HCT116 (cell line): ENCODE measurements at regions not wholly inside any gene's neighbourhood (a gene's known extent, or its start where the extent isn't known, plus 50 kb on each side); places are given as distances from the start of the nearest gene placed in this dataset.

Experiments used
- ATAC-seq: fragments of 200-7000 bp; cut with Tn5 transposase; 2 replicates; pipeline ENCODE4 v1.9.1; 2020; ENCODE audit warnings: mild to moderate bottlenecking, moderate library complexity
- BruUV-seq: library from RNA; stranded (reverse); fragments of 400-500 nt; replicated peaks from 2 replicates; lab custom pipeline; 2021; lab: Mats Ljungman, UMichigan
- CTCF ChIA-PET: fragments of 300-600 bp; sonication (Branson Sonifier 250); formaldehyde crosslinking; loops from one replicate; lab custom pipeline; 2021; ENCODE audit warnings: antibody characterized with exemption; lab: Charles Lee
- POLR2A ChIA-PET: fragments of 300-600, 350-600 bp; sonication (Branson Sonifier 250); formaldehyde crosslinking; loops from one replicate; lab custom pipeline; 2021; ENCODE audit warnings: antibody characterized with exemption; lab: Charles Lee
- RAD21 ChIA-PET, 2 experiments: fragments of 300-600 bp; sonication (Branson Sonifier 250); formaldehyde crosslinking; loops; one replicate each; lab custom pipeline; 2023; ENCODE audit warnings: low total read pairs in 2 of 2; ENCODE audit not compliant: uncharacterized antibody in 2 of 2, unreplicated experiment in 2 of 2, low non-redundant PET in 1 of 2; lab: Charles Lee
- DNase-seq: peaks from one replicate; pipeline ENCODE4 v3.0.0-alpha.2; 2010; ENCODE audit warnings: low read depth, low spot score
- H2AFZ ChIP-seq: fragments of 200-600 bp; shearing (Covaris generic), sonication (generic); 2 replicates; pipeline ENCODE4 v1.6.1; 2017; ENCODE audit warnings: low read depth, mixed run types, mixed read lengths, antibody characterized with exemption, low read length; ENCODE audit not compliant: poor library complexity, severe bottlenecking
- H3K27ac ChIP-seq: 2 replicates; pipeline ENCODE4 v1.5.1; 2012; ENCODE audit warnings: low read depth, low read length
- H3K27me3 ChIP-seq: fragments of 200-600 bp; sonication (generic); 2 replicates; pipeline ENCODE4 v1.6.1; 2016; ENCODE audit warnings: mixed run types, low read length, mixed read lengths; ENCODE audit not compliant: insufficient read depth
- H3K36me3 ChIP-seq, 2 experiments: fragments of 200-500 bp in 1 of 2; fragments of 200-600 bp in 1 of 2; sonication (Bioruptor generic) in 1 of 2; sonication (generic) in 1 of 2; 2 replicates each; pipeline versions ENCODE4 v1.5.1 to v1.6.1; 2014 to 2016; ENCODE audit warnings: low read length in 2 of 2, inconsistent platforms in 1 of 2, mixed read lengths in 1 of 2, mixed run types in 1 of 2; ENCODE audit not compliant: insufficient read depth in 2 of 2, control insufficient read depth in 1 of 2
- H3K4me1 ChIP-seq, 2 experiments: fragments of 200-600 bp in 1 of 2; sonication (generic) in 1 of 2; 2 replicates each; pipeline versions ENCODE4 v1.5.1 to v1.6.1; 2012 to 2017; ENCODE audit warnings: low read length in 2 of 2, inconsistent platforms in 1 of 2, mild to moderate bottlenecking in 1 of 2, mixed read lengths in 1 of 2, mixed run types in 1 of 2, moderate library complexity in 1 of 2; ENCODE audit not compliant: insufficient read depth in 2 of 2, control insufficient read depth in 1 of 2
- H3K4me2 ChIP-seq: fragments of 200-600 bp; sonication (generic); 2 replicates; pipeline ENCODE4 v1.6.1; 2017; ENCODE audit warnings: mixed run types, low read length, mixed read lengths
- H3K4me3 ChIP-seq, 2 experiments: fragments of 200-600 bp in 1 of 2; sonication (generic) in 1 of 2; replicated peaks in 1 of 2; 2 replicates each; pipeline ENCODE4 v1.5.1; 2011 to 2016; ENCODE audit warnings: low read length in 2 of 2, control low read depth in 1 of 2, low read depth in 1 of 2, mild to moderate bottlenecking in 1 of 2, mixed read lengths in 1 of 2, mixed run types in 1 of 2
- H3K79me2 ChIP-seq: fragments of 200-600 bp; sonication (generic); 2 replicates; pipeline ENCODE4 v1.6.1; 2017; ENCODE audit warnings: mild to moderate bottlenecking, mixed run types, low read length, moderate library complexity, mixed read lengths; ENCODE audit not compliant: insufficient read depth
- H3K9ac ChIP-seq: fragments of 200-600 bp; sonication (generic); 2 replicates; pipeline ENCODE4 v1.6.1; 2016; ENCODE audit warnings: low read length, mixed read lengths
- H3K9me2 ChIP-seq: fragments of 200-600 bp; sonication (generic), shearing (Covaris generic); 2 replicates; pipeline ENCODE4 v1.6.1; 2017; ENCODE audit warnings: mixed run types, mild to moderate bottlenecking, moderate library complexity; ENCODE audit not compliant: insufficient read depth
- H3K9me3 ChIP-seq, 2 experiments: fragments of 200-500 bp in 1 of 2; fragments of 200-600 bp in 1 of 2; sonication (Bioruptor generic) in 1 of 2; sonication (generic) in 1 of 2; 2 replicates each; pipeline ENCODE4 v1.6.1; 2014 to 2017; ENCODE audit warnings: low read length in 2 of 2, mixed read lengths in 2 of 2, inconsistent platforms in 1 of 2, low read depth in 1 of 2, mild to moderate bottlenecking in 1 of 2, mixed run types in 1 of 2, moderate library complexity in 1 of 2; ENCODE audit not compliant: control insufficient read depth in 1 of 2, insufficient read depth in 1 of 2
- H4K20me1 ChIP-seq: fragments of 200-600 bp; sonication (generic), shearing (Covaris generic); 2 replicates; pipeline ENCODE4 v1.6.1; 2017; ENCODE audit warnings: mixed run types, mild to moderate bottlenecking, moderate library complexity; ENCODE audit not compliant: insufficient read depth
- ATF3 ChIP-seq: IDR thresholded peaks from 2 replicates; pipeline ENCODE4 v1.6.1; 2012
- CEBPB ChIP-seq: IDR thresholded peaks from 2 replicates; pipeline ENCODE4 v1.6.1; 2012; ENCODE audit warnings: low read depth
- CTCF ChIP-seq, 3 experiments: fragments of 200-600 bp in 1 of 3; sonication (generic) in 1 of 3; IDR thresholded peaks in 2 of 3; conservative IDR thresholded peaks in 1 of 3; 2 replicates each; pipeline ENCODE4 v1.5.1; 2012 to 2017; ENCODE audit warnings: low read depth in 2 of 3, low read length in 2 of 3, antibody characterized with exemption in 1 of 3, borderline replicate concordance in 1 of 3, control low read depth in 1 of 3, mild to moderate bottlenecking in 1 of 3, mixed read lengths in 1 of 3, mixed run types in 1 of 3, moderate library complexity in 1 of 3; ENCODE audit not compliant: insufficient read depth in 1 of 3
- EGR1 ChIP-seq: IDR thresholded peaks from 2 replicates; pipeline ENCODE4 v1.6.1; 2012; ENCODE audit warnings: low read depth
- ELF1 ChIP-seq: IDR thresholded peaks from 2 replicates; pipeline ENCODE4 v1.6.1; 2012; ENCODE audit warnings: low read depth, borderline replicate concordance
- EZH2 ChIP-seq: fragments of 200-600 bp; sonication (generic); IDR thresholded peaks from 2 replicates; pipeline ENCODE4 v1.6.1; 2017; ENCODE audit warnings: antibody characterized with exemption, mixed run types
- EZH2phosphoT487 ChIP-seq: fragments of 200-600 bp; IDR thresholded peaks from 2 replicates; pipeline ENCODE4 v1.6.1; 2018; ENCODE audit warnings: antibody characterized with exemption, borderline replicate concordance
- FOSL1 ChIP-seq: IDR thresholded peaks from 2 replicates; pipeline ENCODE4 v1.6.1; 2012; ENCODE audit warnings: low read depth
- JUND ChIP-seq: IDR thresholded peaks from 2 replicates; pipeline ENCODE4 v1.6.1; 2012
- POLR2A ChIP-seq: IDR thresholded peaks from 2 replicates; pipeline ENCODE4 v1.7.0; 2011; ENCODE audit warnings: borderline replicate concordance; ENCODE audit not compliant: insufficient read depth, insufficient read length; ENCODE audit errors: extremely low read depth
- RAD21 ChIP-seq: IDR thresholded peaks from 2 replicates; pipeline ENCODE4 v1.6.1; 2012; ENCODE audit warnings: low read depth, mild to moderate bottlenecking
- SP1 ChIP-seq: IDR thresholded peaks from 2 replicates; pipeline ENCODE4 v1.6.1; 2012; ENCODE audit warnings: low read depth
- SRF ChIP-seq: IDR thresholded peaks from 2 replicates; pipeline ENCODE4 v1.6.1; 2012; ENCODE audit warnings: low read depth
- TCF7L2 ChIP-seq: IDR thresholded peaks from 2 replicates; pipeline ENCODE4 v1.7.0; 2011; ENCODE audit warnings: borderline replicate concordance, inconsistent platforms; ENCODE audit not compliant: insufficient read depth, insufficient read length; ENCODE audit errors: extremely low read depth
- YY1 ChIP-seq: IDR thresholded peaks from 2 replicates; pipeline ENCODE4 v1.6.1; 2011; ENCODE audit warnings: low read length, low read depth, moderate library complexity, mild to moderate bottlenecking; ENCODE audit not compliant: insufficient replicate concordance; ENCODE audit errors: extremely low read depth
- ZNF274 ChIP-seq: fragments of 200-500 bp; sonication (Bioruptor generic); IDR thresholded peaks from 2 replicates; pipeline ENCODE4 v1.6.1; 2014; ENCODE audit warnings: mild to moderate bottlenecking, low read depth, low read length, inconsistent platforms
- intact Hi-C: fragments of 100-400 bp; cut with micrococcal nuclease; formaldehyde crosslinking; loops from 2 replicates; pipeline ENCODE4 v1.10.0; 2022

DNA sequence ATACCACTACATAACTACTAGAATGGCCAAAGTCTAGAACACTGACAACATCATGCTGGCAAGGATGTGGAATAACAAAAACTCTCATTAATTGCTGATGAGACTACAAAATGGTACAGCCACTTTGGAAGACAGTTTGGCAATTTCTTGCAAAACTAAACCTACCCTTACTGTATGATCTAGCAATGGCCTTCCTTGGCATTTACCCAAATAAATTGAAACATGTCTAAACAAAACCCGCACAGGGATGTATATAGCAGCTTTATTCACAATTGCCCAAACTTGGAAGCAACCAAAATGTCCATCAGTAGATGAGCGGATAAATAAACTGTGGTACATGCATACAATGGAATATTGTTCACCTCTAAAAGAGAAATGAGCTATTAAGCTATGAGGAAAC, 87.9 kb upstream of the SLC24A5 start:
- intact Hi-C loops: no loop called here
- ChIA-PET CTCF (no interaction called here), RAD21 (no interaction called here), POLR2A (no interaction called here)
- no peaks in the 10 kb centered on the region for H3K36me3 ChIP-seq
- no peak overlapping the region for H2AFZ ChIP-seq
- ATAC-seq: no peak
- no peak overlapping the region for H3K4me2 ChIP-seq
- TF ChIP-seq EZH2phosphoT487 (no peak), EZH2 (no peak), ZNF274 (no peak), FOSL1 (no peak), CTCF (IDR thresholded peaks at IDR 0.05 in 2 of 3, conservative IDR thresholded peaks at IDR 0.05 in 1 of 3; ENCODE audit: borderline replicate concordance in 1 of 3, insufficient read depth in 1 of 3, low read depth in 2 of 3, low read length in 2 of 3) (no peak), SRF (no peak), ELF1 (no peak), POLR2A (no peak), TCF7L2 (no peak), JUND (no peak), ATF3 (no peak), RAD21 (no peak), EGR1 (no peak), SP1 (no peak), CEBPB (no peak), YY1 (no peak)
- H3K9ac ChIP-seq: no peak overlapping the region
- H3K9me3 ChIP-seq: peaks cover 0 to 11% of the 10 kb centered on the region in 2 experiments; a peak in 2 of 4 replicates
- H3K4me1 ChIP-seq: no peaks in the 10 kb centered on the region
- no TSS peak for BruUV-seq
- DNase-seq: no peak
- H3K27me3 ChIP-seq: no peaks in the 10 kb centered on the region
- no peaks in the 10 kb centered on the region for H3K9me2 ChIP-seq
- no peak overlapping the region for H3K4me3 ChIP-seq
- H3K79me2 ChIP-seq: no peaks in the 10 kb centered on the region
- no peaks in the 10 kb centered on the region for H4K20me1 ChIP-seq
- H3K27ac ChIP-seq: no peak overlapping the region
